ENCODE measurements at regions not wholly inside any gene's neighbourhood (a gene's known extent, or its start where the extent isn't known, plus 50 kb on each side); places are given as distances from the start of the nearest gene placed in this dataset.

DNA sequence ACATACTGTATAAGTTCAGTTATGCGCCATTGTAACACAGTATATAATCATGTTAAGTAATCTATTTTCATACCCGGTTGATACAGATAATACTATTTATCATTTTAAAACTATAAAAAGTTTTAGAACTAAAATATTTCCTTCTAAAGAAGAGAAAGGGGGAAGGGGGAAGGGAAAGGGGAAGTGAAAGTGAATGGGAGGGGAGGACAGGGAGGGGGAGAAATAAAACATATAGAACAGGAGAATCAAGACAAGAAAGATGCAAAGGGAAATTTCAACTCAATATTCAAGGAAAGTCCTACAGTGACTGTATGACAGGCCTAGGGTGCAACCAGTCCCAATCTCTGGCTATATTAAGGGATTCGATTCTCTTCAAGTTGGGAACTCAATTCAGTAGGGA, 1278.8 kb downstream of the MAT2B start:
- no peak overlapping the region for H4K12ac ChIP-seq (ENCODE audit: low read depth, low read length)
- no peaks in the 10 kb centered on the region for H3K4me1 ChIP-seq (ENCODE audit: control insufficient read depth in 1 of 2, insufficient read depth in 2 of 2, low read length in 2 of 2)
- WGBS (ENCODE audit: extremely low coverage, insufficient coverage, insufficient read length) = no CpG with 5 or more reads among the region's 3 CpGs
- no peaks in the 10 kb centered on the region for H3K79me1 ChIP-seq (ENCODE audit: low read length)
- no peaks in the 10 kb centered on the region for H3K79me2 ChIP-seq (ENCODE audit: control insufficient read depth, insufficient read depth, low read length, poor library complexity)
- no peak overlapping the region for H3K4ac ChIP-seq (ENCODE audit: low read depth, low read length)
- no peak overlapping the region for H3K14ac ChIP-seq (ENCODE audit: low read length)
- no peak overlapping the region for H3K9ac ChIP-seq (ENCODE audit: low read length)
- no peaks in the 10 kb centered on the region for H3K9me3 ChIP-seq (ENCODE audit: insufficient read depth, low read depth, low read length)
- no peak overlapping the region for H4K91ac ChIP-seq (ENCODE audit: low read depth, low read length)
- no peak overlapping the region for H2AFZ ChIP-seq (ENCODE audit: insufficient read depth, low read length, poor library complexity)
- no peak overlapping the region for H3K4me3 ChIP-seq (ENCODE audit: low read depth, low read length)
- no peak overlapping the region for H2BK120ac ChIP-seq (ENCODE audit: insufficient read depth, low read length, poor library complexity)
- H3K27me3 ChIP-seq (ENCODE audit: insufficient read depth, low read length) = no peaks in the 10 kb centered on the region
- no peak overlapping the region for H2BK12ac ChIP-seq (ENCODE audit: low read length)
- no peak overlapping the region for H4K8ac ChIP-seq (ENCODE audit: low read depth, low read length)
- no peak overlapping the region for H2AK5ac ChIP-seq (ENCODE audit: low read length)
- no peak overlapping the region for H2BK5ac ChIP-seq (ENCODE audit: low read depth, low read length, poor library complexity)
- no peak overlapping the region for H3K18ac ChIP-seq (ENCODE audit: low read length)
- no peaks in the 10 kb centered on the region for H3K36me3 ChIP-seq (ENCODE audit: control insufficient read depth in 1 of 2, insufficient read depth in 2 of 2, low read length in 2 of 2)
- no peak overlapping the region for H3K27ac ChIP-seq (ENCODE audit: low read depth, low read length)
- DNase-seq = no peak
- H3K4me2 ChIP-seq (ENCODE audit: low read length) = no peak overlapping the region
- no peak overlapping the region for H3K23ac ChIP-seq (ENCODE audit: low read length)

DNA sequence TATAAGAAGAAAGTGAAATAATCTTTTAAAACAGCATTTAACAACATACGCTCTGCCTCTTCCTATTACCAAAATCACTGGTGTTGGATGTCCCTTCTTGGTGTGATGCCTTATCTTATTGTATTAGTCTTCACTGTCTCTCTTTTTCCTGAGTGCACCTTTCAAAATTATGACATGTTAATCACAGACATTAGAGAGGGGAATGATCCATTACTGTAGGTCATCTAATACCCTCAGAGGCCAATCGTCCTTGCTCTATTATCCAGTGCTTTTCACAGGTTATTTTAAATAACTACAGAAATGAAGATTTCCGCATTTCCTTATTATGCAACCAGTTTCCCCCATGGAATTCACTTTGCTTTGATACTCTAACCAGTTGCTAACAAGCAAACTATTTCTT, 1292.7 kb downstream of the MAT2B start:
- no peak overlapping the region for H3K18ac ChIP-seq (ENCODE audit: low read length)
- no peak overlapping the region for H2BK12ac ChIP-seq (ENCODE audit: low read length)
- no peak overlapping the region for H4K12ac ChIP-seq (ENCODE audit: low read depth, low read length)
- no peak overlapping the region for H3K4me2 ChIP-seq (ENCODE audit: low read length)
- no peak for DNase-seq
- H3K9me3 ChIP-seq (ENCODE audit: insufficient read depth, low read depth, low read length) = peaks cover 8% of the 10 kb centered on the region
- no peaks in the 10 kb centered on the region for H3K79me2 ChIP-seq (ENCODE audit: control insufficient read depth, insufficient read depth, low read length, poor library complexity)
- no peak overlapping the region for H2BK120ac ChIP-seq (ENCODE audit: insufficient read depth, low read length, poor library complexity)
- no peaks in the 10 kb centered on the region for H3K79me1 ChIP-seq (ENCODE audit: low read length)
- no peak overlapping the region for H3K14ac ChIP-seq (ENCODE audit: low read length)
- no peak overlapping the region for H4K8ac ChIP-seq (ENCODE audit: low read depth, low read length)
- no peak overlapping the region for H2AK5ac ChIP-seq (ENCODE audit: low read length)
- no peak overlapping the region for H4K91ac ChIP-seq (ENCODE audit: low read depth, low read length)
- no peak overlapping the region for H3K27ac ChIP-seq (ENCODE audit: low read depth, low read length)
- H3K4me3 ChIP-seq (ENCODE audit: low read depth, low read length) = no peak overlapping the region
- H2AFZ ChIP-seq (ENCODE audit: insufficient read depth, low read length, poor library complexity) = no peak overlapping the region
- H3K9ac ChIP-seq (ENCODE audit: low read length) = no peak overlapping the region
- no CpG with 5 or more reads among the region's 3 CpGs for WGBS (ENCODE audit: extremely low coverage, insufficient coverage, insufficient read length)
- H2BK5ac ChIP-seq (ENCODE audit: low read depth, low read length, poor library complexity) = no peak overlapping the region
- no peaks in the 10 kb centered on the region for H3K36me3 ChIP-seq (ENCODE audit: control insufficient read depth in 1 of 2, insufficient read depth in 2 of 2, low read length in 2 of 2)
- H3K4ac ChIP-seq (ENCODE audit: low read depth, low read length) = no peak overlapping the region
- H3K4me1 ChIP-seq (ENCODE audit: control insufficient read depth in 1 of 2, insufficient read depth in 2 of 2, low read length in 2 of 2) = no peaks in the 10 kb centered on the region
- H3K27me3 ChIP-seq (ENCODE audit: insufficient read depth, low read length) = no peaks in the 10 kb centered on the region
- H3K23ac ChIP-seq (ENCODE audit: low read length) = no peak overlapping the region

DNA sequence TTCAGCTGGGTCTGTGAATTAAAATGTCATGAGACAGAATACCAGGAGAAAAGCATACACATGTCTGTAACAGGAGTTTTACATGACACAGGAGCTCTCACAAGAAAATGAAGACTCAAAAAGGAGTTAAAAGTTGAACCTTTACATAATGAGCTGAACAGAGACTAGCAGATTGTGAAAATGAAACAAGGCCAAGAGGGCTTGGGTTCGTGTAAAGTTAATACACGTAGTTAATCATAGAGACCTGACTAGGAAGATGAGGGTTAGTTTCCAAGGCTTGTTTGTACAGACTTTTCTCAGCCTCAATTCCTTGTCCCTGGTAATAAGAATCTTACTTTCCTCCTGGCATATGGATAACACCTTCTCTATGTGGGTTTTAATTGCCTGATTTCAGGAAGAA, 1294.0 kb downstream of the MAT2B start:
- no peak overlapping the region for H2BK5ac ChIP-seq (ENCODE audit: low read depth, low read length, poor library complexity)

DNA sequence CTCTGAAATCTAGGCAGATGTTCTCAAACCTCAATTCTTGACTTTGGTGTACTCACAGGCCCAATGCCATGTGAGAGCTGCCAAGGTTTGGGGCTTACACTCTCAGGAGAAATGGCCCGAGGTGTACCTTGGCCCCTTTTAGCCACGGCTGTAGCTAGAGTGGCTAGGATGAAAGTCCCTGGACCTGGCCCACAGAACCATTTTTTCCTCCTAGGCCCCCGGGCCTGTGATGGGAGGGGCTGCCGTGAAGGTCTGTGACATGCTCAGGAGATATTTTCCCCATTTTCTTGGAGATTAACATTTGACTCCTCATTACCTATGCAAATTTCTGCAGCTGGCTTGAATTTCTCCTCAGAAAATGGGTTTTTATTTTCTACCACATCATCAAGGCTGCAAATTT, 1296.5 kb downstream of the MAT2B start:
- no peak overlapping the region for H4K8ac ChIP-seq (ENCODE audit: low read depth, low read length)
- H2AK5ac ChIP-seq (ENCODE audit: low read length) = no peak overlapping the region
- H3K27ac ChIP-seq (ENCODE audit: low read depth, low read length) = no peak overlapping the region
- H3K9me3 ChIP-seq (ENCODE audit: insufficient read depth, low read depth, low read length) = peaks cover 8% of the 10 kb centered on the region
- no peak overlapping the region for H3K23ac ChIP-seq (ENCODE audit: low read length)
- no peak overlapping the region for H3K14ac ChIP-seq (ENCODE audit: low read length)
- DNase-seq = no peak
- WGBS (ENCODE audit: extremely low coverage, insufficient coverage, insufficient read length) = no CpG with 5 or more reads among the region's 4 CpGs
- H3K79me2 ChIP-seq (ENCODE audit: control insufficient read depth, insufficient read depth, low read length, poor library complexity) = no peaks in the 10 kb centered on the region
- no peak overlapping the region for H3K18ac ChIP-seq (ENCODE audit: low read length)
- no peak overlapping the region for H3K4me2 ChIP-seq (ENCODE audit: low read length)
- H2BK12ac ChIP-seq (ENCODE audit: low read length) = no peak overlapping the region
- no peaks in the 10 kb centered on the region for H3K4me1 ChIP-seq (ENCODE audit: control insufficient read depth in 1 of 2, insufficient read depth in 2 of 2, low read length in 2 of 2)
- no peak overlapping the region for H2BK120ac ChIP-seq (ENCODE audit: insufficient read depth, low read length, poor library complexity)
- no peaks in the 10 kb centered on the region for H3K27me3 ChIP-seq (ENCODE audit: insufficient read depth, low read length)
- H3K9ac ChIP-seq (ENCODE audit: low read length) = no peak overlapping the region
- H2BK5ac ChIP-seq (ENCODE audit: low read depth, low read length, poor library complexity) = no peak overlapping the region
- H3K4ac ChIP-seq (ENCODE audit: low read depth, low read length) = no peak overlapping the region
- no peak overlapping the region for H2AFZ ChIP-seq (ENCODE audit: insufficient read depth, low read length, poor library complexity)
- no peak overlapping the region for H4K91ac ChIP-seq (ENCODE audit: low read depth, low read length)
- no peaks in the 10 kb centered on the region for H3K79me1 ChIP-seq (ENCODE audit: low read length)
- no peak overlapping the region for H3K4me3 ChIP-seq (ENCODE audit: low read depth, low read length)
- no peaks in the 10 kb centered on the region for H3K36me3 ChIP-seq (ENCODE audit: control insufficient read depth in 1 of 2, insufficient read depth in 2 of 2, low read length in 2 of 2)
- H4K12ac ChIP-seq (ENCODE audit: low read depth, low read length) = no peak overlapping the region

More for the DNA sequence above, 1294.0 kb downstream of the MAT2B start:
- Histone ChIP-seq H2BK120ac (ENCODE audit: insufficient read depth, low read length, poor library complexity) (no peak overlapping the region), H2AK5ac (ENCODE audit: low read length) (no peak overlapping the region), H3K79me2 (ENCODE audit: control insufficient read depth, insufficient read depth, low read length, poor library complexity) (no peaks in the 10 kb centered on the region), H3K4me2 (ENCODE audit: low read length) (no peak overlapping the region), H3K4ac (ENCODE audit: low read depth, low read length) (no peak overlapping the region), H3K9me3 (ENCODE audit: insufficient read depth, low read depth, low read length) (peaks cover 8% of the 10 kb centered on the region), H3K14ac (ENCODE audit: low read length) (no peak overlapping the region), H3K9ac (ENCODE audit: low read length) (no peak overlapping the region), H4K12ac (ENCODE audit: low read depth, low read length) (no peak overlapping the region), H4K91ac (ENCODE audit: low read depth, low read length) (no peak overlapping the region), H3K23ac (ENCODE audit: low read length) (no peak overlapping the region), H3K36me3 (ENCODE audit: control insufficient read depth in 1 of 2, insufficient read depth in 2 of 2, low read length in 2 of 2) (no peaks in the 10 kb centered on the region), H3K4me1 (ENCODE audit: control insufficient read depth in 1 of 2, insufficient read depth in 2 of 2, low read length in 2 of 2) (no peaks in the 10 kb centered on the region), H2BK12ac (ENCODE audit: low read length) (no peak overlapping the region), H3K27me3 (ENCODE audit: insufficient read depth, low read length) (no peaks in the 10 kb centered on the region), H3K79me1 (ENCODE audit: low read length) (no peaks in the 10 kb centered on the region), H3K4me3 (ENCODE audit: low read depth, low read length) (no peak overlapping the region), H2AFZ (ENCODE audit: insufficient read depth, low read length, poor library complexity) (no peak overlapping the region), H3K18ac (ENCODE audit: low read length) (no peak overlapping the region), H4K8ac (ENCODE audit: low read depth, low read length) (no peak overlapping the region), H3K27ac (ENCODE audit: low read depth, low read length) (no peak overlapping the region)
- no CpG with 5 or more reads among the region's 2 CpGs for WGBS (ENCODE audit: extremely low coverage, insufficient coverage, insufficient read length)
- no peak for DNase-seq

Measured in trophoblast cell (in vitro differentiated cells and primary cell).